GM12874 (cell line): ENCODE measurements at regions not wholly inside any gene's neighbourhood (a gene's known extent, or its start where the extent isn't known, plus 50 kb on each side); places are given as distances from the start of the nearest gene placed in this dataset.

ENCODE experiments used
- TF ChIP-seq, protein P1 (sequence below): IDR thresholded peaks from 2 replicates; pipeline ENCODE4 v1.5.1; 2011; ENCODE audit warnings: low read depth, mild to moderate bottlenecking, control low read depth, low read length, moderate library complexity; ENCODE audit not compliant: insufficient read depth

DNA sequence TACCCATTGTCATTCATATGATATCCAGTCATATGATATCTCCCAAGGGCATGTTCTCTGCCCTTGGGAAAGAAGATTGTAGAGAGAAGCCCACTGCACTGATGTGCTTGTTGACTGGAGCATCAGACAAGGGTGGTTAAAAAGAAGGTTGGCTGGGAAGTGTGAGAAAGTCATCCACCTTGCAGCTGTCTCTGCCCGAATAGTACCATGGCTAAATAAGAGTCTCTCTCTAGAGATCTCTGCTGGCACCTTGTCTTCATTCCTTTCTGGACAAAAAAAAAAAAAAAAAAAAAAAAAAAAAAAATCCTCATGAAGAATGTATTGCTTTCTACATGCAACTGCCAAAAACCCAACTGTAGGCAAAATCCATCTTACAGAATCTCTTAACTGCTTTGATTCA lies 349.7 kb upstream of the ESRRG start:
- TF ChIP-seq, protein P1, sequence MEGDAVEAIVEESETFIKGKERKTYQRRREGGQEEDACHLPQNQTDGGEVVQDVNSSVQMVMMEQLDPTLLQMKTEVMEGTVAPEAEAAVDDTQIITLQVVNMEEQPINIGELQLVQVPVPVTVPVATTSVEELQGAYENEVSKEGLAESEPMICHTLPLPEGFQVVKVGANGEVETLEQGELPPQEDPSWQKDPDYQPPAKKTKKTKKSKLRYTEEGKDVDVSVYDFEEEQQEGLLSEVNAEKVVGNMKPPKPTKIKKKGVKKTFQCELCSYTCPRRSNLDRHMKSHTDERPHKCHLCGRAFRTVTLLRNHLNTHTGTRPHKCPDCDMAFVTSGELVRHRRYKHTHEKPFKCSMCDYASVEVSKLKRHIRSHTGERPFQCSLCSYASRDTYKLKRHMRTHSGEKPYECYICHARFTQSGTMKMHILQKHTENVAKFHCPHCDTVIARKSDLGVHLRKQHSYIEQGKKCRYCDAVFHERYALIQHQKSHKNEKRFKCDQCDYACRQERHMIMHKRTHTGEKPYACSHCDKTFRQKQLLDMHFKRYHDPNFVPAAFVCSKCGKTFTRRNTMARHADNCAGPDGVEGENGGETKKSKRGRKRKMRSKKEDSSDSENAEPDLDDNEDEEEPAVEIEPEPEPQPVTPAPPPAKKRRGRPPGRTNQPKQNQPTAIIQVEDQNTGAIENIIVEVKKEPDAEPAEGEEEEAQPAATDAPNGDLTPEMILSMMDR: no peak

DNA sequence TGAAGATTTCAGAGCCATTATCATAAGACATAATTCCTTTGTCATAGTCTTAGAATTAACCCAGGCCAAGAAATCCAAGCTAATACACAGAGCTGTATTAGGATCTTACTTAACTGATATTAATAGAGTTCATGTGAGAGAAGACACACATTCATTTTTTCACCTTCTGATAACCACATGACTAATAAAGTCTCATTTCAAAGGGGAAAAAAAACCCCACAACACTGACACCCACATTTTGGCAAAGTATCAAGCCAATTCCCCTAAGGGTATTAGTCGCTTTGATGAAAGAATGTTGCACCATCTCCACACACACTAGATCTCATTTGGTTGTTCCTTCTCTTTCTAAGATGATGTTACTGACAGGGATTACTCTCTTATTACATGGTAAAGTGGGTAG lies 344.4 kb upstream of the ESRRG start:
- TF ChIP-seq, protein P1: no peak

DNA sequence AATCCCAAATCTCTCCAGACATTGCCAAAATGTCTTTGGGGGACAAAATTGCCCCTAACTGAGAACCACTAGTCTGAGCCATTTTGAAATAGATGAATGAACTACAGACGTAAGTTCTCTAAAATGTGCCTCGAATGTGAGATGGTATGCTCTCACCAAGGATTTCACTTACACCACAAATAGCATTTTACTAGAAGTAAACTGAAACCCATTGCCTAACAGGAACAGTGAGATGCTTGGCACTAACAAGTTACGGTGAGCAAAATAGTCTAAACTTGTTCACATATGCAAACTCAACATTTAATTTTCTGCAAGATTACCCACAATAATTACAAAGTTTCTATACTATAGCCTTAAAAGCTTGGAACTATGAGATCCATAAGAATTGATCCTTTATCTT lies 343.6 kb upstream of the ESRRG start:
- TF ChIP-seq, protein P1: no peak

DNA sequence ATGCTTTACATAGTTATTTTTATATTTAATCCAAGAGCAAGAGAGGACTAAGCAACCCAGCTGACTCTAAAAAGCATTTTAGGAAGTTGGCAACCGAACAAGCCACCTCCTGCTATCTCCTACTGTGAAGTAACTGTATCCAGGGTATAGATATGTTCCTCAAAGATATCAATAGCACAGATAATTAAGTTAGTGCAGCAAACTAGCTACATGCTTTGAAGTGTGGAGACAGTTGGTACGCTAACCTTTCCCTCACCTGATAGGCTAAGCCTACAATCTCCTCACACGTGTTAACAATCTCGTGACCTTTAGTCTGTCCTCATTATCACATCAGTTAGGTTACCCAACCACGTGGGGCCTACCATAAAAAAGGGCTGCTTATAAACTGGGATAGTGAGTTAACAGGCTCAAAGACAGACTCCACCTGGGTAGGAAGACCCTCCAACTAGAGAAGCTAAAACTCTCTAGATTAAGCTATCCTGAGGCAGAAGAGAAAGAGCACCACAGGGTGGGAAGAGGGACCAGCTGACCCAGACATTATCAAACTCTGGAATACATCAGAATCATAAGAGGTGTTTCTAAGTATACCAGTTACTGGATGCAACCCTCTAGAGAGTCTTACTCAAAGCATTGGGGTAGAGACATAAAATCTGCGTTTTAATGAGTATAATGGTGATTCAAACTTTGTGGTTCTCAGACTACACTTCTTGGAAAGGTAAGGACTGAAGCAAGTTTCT lies 340.1 kb upstream of the ESRRG start:
- TF ChIP-seq, protein P1: no peak

DNA sequence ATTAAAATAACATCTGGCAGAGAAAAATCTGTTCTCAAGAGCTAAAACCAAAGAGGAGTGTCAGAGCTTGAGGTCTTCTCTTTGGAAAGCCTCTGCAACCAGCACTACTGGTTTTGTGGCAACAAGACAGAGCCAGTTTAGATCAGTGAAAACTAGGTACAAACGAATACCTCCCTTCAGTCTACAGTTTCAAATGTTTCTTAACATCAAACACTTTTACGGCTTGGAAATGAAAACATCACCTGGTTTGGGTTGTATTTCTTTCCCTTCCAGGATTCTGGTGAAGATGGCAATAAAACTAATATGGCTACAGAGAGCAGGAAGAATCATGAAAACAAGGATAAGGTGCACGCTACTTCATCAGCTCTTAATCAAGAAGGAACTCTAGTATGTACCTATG lies 339.4 kb upstream of the ESRRG start:
- TF ChIP-seq, protein P1: no peak

DNA sequence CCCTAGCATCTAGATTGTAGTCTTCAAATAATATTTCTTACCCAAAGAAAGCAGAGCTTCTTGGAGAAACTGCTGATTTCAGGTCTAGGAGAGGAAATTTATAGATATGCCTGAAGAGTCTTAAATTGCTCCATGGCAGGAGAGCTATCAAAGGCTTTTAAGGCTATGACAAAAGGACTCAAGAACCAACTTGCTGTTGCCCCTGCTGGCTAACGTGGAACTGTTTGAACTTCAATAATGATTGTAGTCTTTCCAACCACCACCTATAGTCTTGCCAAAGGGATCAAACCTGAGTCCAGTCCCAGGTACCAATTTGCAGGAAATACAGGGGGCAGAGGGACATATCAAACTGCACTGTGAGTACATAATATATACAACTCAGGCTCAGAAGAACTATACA lies 336.2 kb upstream of the ESRRG start:
- TF ChIP-seq, protein P1: no peak

DNA sequence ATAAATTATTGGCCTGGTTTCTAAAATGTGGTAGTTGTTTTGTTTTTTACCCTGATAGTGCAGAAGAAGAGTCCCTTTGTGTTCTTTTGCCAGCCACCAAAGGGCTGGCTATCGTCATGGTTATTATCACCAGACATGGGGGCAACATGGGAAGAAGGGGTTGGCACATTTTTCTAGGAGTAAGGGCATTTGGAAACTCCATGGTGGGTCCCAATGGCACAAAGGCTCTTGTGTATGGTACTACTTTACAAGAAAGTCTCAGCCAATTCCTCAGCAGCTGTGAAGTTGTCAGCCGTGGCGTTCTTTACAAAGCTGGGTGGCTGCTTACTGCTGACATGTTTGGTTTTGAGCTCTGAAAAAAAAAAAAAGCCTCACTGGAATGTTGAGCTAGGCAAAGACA lies 330.4 kb upstream of the ESRRG start:
- TF ChIP-seq, protein P1: no peak
